GM19240 (cell line): ENCODE measurements at regions not wholly inside any gene's neighbourhood (a gene's known extent, or its start where the extent isn't known, plus 50 kb on each side); places are given as distances from the start of the nearest gene placed in this dataset.
"Not testable (repeated sequence)": the region's sequence is repeated elsewhere in the genome, so short reads cannot be mapped to it uniquely, and the experiment has no call there.

ENCODE experiments used
- DNase-seq: peaks from one replicate; pipeline ENCODE4 v3.0.0; 2011; ENCODE audit warnings: low spot score; ENCODE audit not compliant: insufficient read length

- DNase-seq, result no peak
These were observed 152.5 kb upstream of the CHST15 start for GRCh38 chr10:124245806-124246440.

GRCh38 chr10:124245191-124245590 lies 151.8 kb upstream of the CHST15 start:
- no peak for DNase-seq

GRCh38 chr10:124244256-124244877 lies 151.0 kb upstream of the CHST15 start:
- DNase-seq, result no peak

GRCh38 chr10:124243702-124244121 lies 150.3 kb upstream of the CHST15 start:
- no peak for DNase-seq

GRCh38 chr10:124242791-124243190 lies 149.4 kb upstream of the CHST15 start:
- DNase-seq, result no peak

GRCh38 chr10:124242365-124242764 lies 149.0 kb upstream of the CHST15 start:
- DNase-seq, result no peak

DNA sequence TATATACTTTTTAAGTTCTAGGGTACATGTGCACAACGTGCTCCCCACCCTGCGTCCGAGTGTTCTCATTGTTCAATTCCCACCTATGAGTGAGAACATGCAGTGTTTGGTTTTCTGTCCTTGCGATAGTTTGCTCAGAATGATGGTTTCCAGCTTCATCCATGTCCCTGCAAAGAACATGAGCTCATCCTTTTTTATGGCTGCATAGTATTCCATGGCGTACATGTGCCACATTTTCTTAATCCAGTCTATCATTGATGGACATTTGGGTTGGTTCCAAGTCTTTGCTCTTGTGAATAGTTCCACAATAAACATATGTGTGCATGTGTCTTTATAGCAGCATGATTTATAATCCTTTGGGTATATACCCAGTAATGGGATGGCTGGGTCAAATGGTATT lies 148.1 kb upstream of the CHST15 start:
- DNase-seq, result not testable (repeated sequence)

GRCh38 chr10:124240839-124241291 lies 147.5 kb upstream of the CHST15 start:
- DNase-seq, result no peak

- DNase-seq, result no peak
These were observed 146.3 kb upstream of the CHST15 start for GRCh38 chr10:124239696-124240095.

DNA sequence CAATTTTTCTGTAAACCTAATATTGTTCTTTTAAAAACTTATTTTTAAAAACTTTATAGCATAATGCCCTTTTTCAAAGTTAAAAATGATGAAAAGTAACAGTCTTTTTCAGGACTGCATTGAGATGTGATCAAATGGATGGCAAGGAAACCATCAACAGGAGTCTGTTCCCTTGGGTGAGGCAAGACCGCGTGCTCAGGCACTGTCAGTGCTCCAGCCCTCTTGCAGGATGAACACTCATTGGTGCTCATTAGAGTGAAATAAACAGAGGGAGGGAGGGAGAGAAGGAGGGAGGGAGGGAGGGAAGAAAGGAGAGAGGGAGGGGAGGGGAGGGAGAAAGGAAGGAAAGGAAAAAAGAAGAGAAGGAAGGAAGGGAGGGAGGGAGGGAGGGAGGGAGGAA lies 145.7 kb upstream of the CHST15 start:
- DNase-seq, result no peak

DNA sequence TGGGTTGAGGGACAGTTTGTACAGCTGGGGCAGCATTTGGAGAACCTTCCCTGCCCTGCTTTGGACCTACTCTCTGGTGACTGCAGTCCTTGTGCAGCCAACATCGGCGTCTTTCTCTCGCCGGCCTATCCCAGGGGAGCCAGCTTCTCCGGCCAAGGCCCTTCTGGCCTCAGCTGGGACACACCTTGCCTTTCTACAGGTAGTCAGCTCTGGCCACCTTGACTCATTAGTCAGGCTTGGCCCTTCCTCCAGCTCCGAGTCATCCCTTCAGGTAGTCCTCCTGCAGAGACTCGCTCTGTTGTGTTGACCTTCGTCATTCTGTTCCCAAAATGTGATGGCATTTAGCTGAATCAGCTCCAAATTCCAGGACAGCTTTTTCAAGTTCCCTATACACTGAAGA lies 145.0 kb upstream of the CHST15 start:
- DNase-seq, result no peak

- DNase-seq, result no peak
These were observed 144.0 kb upstream of the CHST15 start for GRCh38 chr10:124237282-124237961.

DNA sequence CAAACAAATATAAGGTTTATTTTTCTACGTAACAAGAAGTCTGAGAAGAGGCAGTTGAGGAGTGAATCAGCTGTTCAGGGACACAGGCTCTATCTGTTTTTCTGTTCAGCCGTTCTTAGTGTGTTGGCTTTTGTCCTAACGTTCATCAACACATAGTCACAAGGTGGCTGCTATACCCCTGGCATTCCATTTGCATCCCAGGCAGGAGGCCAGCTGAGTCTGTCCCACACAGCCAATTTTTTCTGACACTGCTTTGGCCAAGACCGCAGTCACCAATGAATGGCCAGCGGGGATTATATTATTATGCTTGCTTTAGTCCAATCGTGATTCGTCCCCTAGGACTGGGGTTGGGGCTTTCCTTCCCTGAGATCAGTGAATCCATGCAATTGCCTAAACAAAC lies 143.4 kb upstream of the CHST15 start:
- DNase-seq, result no peak

- no peak for DNase-seq
These were observed 142.7 kb upstream of the CHST15 start for GRCh38 chr10:124236136-124236535.

DNA sequence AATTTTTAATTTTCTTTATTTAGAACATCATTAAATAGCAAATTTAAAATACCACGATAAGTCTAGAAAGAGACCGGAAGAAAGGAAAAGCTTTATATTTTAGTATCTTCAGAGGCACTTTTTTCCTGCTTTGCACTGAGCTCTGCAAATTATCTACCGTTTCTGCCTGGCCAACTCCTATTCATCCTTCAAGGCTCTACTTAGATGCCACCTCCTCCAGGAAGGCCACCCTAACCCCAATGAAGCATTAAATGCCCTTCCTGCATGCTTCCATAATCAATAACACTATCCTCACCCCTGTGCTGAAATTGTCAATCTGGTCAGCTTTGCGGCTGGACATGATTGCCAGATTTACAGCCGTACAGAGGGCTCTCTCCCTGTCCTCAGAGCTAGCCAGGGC lies 141.8 kb upstream of the CHST15 start:
- no peak for DNase-seq

GRCh38 chr10:124233546-124234138 lies 140.2 kb upstream of the CHST15 start:
- DNase-seq, result no peak

GRCh38 chr10:124232686-124233545 lies 139.5 kb upstream of the CHST15 start:
- no peak for DNase-seq

DNA sequence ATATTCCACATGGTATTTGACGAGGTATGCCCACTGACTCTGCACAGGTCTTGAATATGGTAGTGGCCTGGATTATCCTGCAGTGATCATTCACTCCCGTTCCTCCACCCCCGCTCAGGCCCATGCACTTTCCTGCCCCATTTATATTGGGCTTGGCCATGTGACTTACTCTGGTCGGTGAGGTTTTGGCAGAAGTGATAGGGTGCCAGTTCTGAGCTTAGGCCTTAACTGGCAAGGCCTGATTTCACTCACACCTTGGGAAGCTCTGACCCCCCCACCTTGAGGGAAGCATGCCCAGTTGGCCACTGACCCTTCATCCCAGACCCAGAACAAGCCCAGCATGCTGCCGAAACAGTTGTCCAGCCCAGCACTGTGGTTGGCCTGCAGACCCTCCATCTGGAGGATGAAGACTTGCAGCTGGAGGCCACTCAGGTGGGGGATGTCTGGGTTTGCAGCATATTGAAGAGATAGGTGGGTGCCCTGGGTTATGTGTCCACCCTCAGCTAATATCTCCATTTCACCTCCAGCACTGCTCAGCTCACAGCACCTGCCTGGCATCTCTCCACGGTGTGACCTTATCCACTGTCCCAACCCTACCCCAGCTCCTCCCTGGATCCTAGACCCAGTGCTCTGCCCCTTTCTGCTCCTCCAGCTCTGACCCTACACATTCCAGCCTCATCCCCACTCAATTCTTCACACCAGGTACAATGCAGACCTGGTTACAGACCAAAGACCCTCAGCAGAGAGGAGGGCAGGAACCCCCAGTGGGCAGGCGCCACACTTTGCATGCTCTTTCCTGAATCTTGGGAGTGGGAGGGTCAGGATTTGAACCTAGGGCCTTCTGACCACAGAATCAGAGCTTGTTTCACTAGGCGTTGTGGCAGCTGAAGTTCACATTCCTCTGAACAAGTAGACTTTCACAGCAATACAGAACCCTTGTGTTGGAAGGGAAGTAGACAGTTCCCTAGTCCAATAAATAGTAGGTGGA lies 138.1 kb upstream of the CHST15 start:
- DNase-seq, result no peak

DNA sequence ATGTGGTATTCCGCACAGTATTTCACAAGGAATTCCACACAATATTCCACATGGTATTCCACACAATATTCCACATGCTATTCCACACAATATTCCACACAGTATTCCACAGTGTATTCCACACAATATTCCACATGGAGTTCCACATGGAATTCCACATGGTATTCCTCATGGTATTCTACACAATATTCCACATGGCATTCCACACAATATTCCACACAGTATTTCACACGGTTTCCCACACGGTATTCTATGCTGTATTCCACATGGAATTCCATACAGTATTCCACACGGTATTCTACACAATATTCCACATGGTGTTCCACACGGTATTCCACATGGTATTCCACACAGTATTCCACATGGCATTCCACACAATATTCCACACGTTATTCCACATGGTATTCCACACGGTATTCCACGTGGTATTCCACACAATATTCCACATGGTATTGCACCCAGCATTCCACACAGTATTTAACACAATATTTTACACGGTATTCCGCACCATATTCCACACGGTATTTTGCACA lies 137.3 kb upstream of the CHST15 start:
- DNase-seq, result no peak
